HG03060 (cell line): ENCODE measurements at regions not wholly inside any gene's neighbourhood (a gene's known extent, or its start where the extent isn't known, plus 50 kb on each side); places are given as distances from the start of the nearest gene placed in this dataset.
"Not testable (repeated sequence)": the region's sequence is repeated elsewhere in the genome, so short reads cannot be mapped to it uniquely, and the experiment has no call there.

Source experiments
- ATAC-seq: cut with Tn5 transposase; IDR thresholded peaks from one replicate; pipeline ENCODE4 v1.9.1; 2021; ENCODE audit warnings: low read depth, moderate number of reproducible peaks; ENCODE audit not compliant: unreplicated experiment

DNA sequence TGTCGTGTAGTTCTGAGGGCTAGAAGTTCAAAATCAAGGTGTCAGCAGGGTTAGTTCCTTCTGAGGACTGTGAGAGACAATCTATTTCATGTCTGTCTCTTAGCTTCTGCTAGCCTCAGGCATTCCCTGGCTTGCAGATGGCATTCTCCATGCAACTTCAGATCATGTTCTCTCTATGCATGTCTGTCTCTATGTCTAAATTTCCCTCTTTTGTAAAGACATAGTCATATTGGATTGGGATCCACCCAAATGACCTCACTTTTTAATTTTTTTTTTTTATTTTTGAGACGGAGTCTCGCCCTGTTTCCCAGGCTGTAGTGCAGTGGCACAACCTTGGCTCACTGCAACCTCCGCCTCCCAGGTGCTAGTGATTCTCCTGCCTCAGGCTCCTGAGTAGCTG lies 104.6 kb downstream of the RAP2B start:
- ATAC-seq = no peak

DNA sequence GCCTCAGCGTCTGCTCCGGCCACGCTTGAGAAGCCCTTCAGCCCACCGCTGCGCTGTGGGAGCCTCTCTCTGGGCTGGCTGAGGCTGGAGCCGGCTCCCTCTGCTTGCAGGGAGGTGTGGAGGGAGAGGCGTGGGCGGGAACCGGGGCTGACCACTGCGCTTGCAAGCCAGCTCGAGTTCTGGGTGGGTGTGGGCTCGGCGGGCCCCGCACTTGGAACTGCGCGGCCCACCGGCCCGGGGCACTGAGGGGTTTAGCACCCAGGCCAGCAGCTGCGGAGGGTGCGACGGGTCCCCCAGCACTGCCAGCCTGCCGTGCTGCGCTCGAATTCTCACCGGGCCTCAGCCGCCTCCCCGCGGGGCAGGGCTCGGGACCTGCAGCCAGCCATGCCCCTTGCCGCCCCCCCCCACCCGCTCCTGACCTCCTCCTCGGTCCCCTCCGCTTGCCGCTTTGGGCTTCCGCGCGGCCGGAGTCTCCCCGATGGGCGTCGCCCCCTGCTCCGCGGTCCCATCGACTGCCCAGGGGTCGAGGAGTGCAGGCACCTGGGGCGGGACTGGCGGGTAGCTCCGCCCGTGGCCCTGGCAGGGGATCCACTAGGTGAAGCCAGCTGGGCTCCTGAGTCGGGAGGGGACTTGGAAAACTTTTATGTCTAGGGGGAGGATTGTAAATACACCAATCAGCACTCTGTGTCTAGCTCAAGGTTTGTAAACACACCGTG lies 106.7 kb downstream of the RAP2B start:
- no peak for ATAC-seq

DNA sequence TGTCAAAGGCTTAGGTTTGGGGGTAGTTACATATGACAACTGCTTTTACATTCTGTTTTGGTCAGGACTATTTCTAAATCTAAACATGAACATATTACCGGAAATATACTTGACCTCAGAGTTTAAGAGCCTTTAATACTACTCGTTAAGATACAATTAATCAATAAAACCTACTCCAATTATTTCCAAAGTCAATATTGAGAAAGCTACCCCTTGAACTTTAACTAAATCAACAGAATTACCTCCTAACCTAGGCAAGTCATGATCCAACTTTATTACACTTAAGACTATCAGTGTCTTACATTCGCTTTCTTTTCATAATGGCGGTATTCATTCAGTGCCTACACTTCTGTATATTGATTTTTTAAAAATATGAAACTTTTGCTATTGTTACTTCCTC lies 107.7 kb downstream of the RAP2B start:
- ATAC-seq = no peak

DNA sequence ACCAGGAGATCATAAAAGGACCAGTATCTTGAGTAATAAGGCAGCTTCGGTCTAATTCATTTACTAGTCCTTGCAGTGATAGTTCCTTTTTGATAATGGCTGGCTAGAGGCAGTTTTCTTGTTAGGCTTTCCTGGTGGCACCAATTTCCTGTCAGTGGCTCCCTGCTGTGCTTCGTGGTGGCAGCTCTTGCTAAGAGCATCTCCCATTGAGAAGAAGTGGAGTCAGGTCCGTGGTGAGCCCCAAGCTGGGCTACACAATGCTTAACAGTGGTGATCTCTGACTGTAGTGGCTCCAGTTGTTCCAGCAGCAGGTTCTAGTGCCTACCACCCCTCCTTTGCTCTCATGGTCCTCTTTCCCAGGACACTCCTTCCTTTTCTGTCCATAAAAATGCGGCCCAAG lies 111.2 kb downstream of the RAP2B start:
- no peak for ATAC-seq

DNA sequence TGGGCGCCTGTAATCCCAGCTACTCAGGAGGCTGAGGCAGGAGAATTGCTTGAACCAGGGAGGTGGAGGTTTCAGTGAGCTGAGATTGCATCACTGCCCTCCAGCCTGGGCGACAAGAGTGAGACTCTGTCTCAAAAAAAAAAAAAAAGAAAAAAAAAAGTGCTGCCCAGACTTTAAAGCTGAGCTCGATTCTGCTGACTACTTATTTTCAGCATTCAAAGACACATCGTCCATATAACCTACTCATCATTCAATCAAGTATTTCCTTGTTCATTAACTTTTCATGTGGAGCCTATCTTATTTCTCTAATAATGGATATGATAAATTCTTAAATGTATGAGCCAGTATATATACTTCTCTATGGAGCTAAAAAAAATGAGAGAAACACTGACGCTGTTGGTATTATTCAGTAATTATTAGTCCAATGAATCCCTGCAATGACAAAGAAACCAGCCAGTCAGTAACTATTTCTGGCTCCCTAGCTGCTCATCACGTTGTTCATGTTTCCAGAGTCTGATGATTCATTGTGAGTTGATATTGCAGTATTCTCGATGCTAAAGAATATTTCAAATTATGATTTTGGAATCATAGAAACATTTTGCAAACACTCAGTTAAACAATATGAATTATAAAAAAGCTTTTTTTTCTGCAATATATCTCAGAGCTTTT lies 111.9 kb downstream of the RAP2B start:
- no peak for ATAC-seq

DNA sequence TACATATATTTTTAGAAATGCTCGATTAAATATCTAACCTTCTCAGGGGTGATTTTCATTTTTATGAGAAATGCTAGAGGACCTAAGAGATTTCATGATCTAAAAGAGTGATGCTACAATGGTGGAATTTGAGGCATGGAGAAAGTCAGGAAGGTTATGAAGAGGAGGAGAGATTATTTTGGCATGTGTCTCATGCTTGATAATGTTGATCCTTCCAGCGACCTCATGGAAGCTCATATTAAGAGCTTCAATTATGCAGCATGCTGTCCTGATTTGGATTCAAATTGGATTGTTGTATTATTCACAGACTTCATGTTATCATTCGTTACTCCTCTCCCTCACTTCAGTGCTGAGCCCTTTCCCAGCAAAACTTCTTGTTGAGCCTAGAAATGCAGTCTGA lies 112.5 kb downstream of the RAP2B start:
- no peak for ATAC-seq

DNA sequence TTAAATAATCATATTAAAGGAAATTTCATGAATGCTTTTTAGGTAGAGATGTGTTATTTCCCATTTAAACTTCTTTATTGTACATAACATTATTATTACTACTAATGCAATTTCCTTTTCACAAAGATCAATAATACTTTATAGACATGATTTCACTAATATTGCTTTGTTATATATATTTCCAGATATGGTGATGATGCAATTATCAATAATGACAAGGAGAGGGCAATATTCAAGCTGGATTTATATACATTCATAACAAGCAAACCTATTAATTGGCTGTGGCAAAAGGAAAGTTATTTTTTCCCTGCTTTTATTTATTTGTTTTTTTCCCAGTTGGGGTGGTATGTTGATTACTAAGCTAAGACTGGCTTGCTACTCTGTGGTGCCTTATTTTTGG lies 113.5 kb downstream of the RAP2B start:
- ATAC-seq = no peak

DNA sequence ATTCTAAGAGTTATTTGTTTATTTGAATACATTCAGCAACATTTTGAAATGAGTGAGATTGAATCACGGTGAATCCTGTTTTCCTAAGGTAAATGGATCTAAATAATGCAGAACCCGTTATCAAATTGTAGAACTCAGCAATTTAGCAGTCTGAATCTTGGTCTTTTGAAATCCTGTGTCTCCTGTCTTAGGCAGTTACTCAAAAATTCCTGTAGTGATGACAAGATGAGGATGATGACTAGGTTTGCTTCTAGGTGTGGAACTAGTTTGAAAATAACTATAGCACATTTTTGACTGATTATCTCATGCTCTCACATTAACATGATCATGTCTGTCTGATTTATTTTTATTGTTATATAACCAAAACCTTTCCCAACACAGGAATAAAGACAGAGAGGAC lies 115.0 kb downstream of the RAP2B start:
- ATAC-seq = no peak

DNA sequence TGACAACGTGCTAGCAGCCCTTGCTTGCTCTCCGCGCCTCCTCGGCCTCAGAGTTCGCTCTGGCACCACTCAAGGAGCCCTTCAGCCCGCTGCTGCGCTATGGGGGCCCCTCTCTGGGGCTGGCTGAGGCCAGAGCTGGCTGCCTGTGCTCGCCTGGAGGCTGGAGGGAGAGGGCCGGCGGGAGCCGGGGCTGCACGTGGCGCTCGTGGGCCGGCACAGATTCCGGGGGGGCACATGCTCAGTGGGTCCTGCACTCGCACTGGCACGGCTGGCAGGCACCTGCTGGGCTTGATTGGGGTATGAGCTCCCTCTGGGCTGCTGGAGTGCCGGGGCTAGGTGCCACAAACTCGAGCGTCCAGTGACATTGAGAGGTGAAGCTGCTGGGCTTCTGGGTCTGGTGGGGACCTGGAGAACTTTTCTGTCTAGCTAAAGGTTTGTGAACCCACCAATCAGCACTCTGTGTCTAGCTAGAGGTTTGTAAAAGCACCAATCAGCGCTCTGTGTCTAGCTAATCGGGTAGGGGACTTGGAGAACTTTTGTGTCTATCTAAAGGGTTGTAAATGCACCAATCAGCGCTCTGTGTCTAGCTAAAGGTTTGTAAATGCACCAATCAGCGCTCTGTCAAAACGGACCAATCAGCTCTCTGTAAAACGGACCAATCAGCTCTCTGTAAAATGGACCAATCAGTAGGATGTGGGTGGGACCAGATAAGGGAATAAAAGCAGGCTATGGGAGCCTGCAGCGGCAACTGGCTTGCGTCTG lies 119.4 kb downstream of the RAP2B start:
- not testable (repeated sequence) for ATAC-seq

DNA sequence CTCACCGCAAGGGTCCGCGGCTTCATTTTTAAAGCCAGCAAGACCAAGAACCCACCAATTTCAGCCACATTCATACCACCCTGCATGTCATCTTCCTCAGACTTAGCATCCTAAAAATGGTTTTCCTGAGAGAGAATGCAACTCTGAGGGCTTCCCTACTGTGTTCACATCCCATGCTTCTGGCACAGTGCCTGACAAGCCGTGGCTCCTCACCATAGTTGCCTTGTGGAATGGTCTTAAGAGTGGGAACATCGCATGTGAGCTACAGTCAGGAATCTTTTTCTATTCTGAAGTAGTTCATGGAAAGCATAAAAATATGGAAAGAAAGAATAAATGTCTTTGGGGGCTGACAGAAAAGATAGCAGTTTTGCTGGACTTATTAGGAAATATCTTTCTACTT lies 120.3 kb downstream of the RAP2B start:
- ATAC-seq = no peak

DNA sequence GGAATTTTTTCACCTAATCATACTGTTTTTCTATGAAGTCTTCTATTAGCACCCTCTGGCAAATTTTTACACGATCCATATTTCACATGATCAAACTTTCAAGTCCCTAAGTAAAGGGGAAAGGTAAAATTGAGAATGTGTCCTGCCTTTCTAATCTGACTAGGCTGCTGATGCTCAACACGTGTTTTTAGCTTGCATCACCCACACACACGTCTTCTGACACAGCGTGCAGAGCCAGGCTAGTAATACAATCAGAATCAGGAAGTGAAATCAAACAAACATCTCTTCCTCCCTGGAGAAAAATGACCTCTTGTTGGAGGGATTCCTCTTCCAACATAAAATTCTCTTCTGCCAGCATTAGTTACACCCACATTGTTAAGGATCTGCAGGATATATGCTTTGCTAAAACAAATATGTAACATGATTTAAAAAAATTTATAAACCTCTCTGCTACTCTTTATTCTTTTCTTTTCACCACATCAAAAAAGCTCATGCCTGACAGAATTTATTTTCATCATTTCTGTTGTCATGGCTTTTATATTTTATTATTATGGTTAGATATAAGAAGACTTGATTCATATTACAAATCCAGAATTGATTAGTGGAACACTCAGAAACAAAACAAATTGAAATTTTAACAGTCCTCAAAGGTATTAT lies 122.4 kb downstream of the RAP2B start:
- peak; percentile 86 for ATAC-seq

DNA sequence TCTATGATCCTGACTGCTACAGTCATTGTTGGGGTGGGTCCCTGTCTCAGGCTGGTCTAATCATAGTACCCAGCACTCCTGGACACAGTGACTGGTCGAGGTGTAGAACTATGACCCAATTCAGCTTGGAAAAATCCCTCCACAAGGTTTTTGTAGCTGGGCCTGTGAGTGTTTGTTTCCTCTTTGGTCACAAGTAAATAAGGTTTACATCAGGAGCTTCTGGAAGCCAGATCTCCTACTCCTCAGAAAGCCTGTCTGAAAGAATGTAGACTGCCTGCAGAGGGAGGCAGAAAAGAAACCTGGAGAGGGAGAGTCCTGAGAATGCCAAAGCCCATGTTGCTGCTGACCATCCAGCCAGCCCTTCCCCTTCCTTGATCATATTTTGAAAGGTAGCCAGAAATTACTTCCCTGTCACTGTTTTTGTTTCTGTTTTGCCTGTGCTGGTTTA lies 123.2 kb downstream of the RAP2B start:
- no peak for ATAC-seq

DNA sequence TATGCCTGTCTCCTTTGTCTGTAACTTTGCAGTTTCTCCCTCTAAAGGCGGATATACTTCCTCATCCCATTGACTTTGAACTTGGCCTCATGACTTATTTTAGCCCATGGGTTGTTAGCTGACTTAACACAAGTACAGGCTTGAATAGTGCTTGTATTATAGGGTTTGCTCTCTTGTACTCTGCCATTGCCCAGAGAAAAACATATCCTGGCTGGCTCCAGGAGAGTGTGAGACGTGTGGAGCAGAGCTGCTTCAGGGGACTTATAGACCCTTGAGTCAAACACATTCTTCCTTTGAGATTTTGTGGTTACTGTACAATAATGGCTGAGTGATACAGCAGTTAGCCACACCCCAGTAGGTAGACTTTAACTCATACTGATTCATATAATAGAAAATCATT lies 124.0 kb downstream of the RAP2B start:
- no peak for ATAC-seq

DNA sequence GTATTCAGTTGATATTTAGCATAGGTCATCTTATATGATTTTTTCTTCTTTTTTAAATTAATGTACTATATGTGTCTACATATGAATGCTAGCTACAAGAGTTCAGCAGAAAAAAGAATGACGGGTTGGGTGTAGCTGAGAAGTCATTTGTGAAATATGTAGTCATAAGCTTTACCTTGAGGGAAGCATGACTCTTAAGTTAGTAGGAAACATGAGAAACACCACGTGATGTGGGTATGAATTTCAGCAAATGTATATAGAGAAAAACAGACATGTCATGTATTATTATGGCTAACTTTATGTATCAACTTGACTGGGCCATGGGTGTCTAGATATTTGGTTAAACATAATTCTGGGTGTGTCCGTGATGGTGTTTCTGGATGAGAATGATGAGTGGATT lies 125.0 kb downstream of the RAP2B start:
- ATAC-seq = no peak

DNA sequence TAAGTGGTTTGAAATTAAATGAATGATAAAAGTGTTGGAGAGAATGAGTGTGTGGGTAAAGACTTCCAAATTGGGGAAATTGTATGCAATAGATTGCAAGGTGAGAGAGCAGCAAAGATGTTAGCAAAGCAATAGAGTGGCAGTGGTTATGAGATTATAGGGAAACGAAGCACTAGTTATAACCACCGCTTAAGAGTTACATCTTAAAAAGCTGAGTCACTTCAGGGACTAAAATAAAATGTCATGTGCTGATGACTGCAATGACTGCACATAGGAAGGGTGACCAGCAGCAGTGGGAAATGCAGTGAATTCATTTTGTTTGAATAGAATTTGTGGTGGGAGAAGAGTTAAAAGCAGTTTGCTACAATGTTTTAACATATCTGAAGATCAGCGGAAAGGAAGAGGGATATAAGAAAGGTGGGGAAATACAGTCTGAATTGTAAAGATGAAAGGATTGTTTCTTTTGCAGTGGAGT lies 127.3 kb downstream of the RAP2B start:
- ATAC-seq = no peak

DNA sequence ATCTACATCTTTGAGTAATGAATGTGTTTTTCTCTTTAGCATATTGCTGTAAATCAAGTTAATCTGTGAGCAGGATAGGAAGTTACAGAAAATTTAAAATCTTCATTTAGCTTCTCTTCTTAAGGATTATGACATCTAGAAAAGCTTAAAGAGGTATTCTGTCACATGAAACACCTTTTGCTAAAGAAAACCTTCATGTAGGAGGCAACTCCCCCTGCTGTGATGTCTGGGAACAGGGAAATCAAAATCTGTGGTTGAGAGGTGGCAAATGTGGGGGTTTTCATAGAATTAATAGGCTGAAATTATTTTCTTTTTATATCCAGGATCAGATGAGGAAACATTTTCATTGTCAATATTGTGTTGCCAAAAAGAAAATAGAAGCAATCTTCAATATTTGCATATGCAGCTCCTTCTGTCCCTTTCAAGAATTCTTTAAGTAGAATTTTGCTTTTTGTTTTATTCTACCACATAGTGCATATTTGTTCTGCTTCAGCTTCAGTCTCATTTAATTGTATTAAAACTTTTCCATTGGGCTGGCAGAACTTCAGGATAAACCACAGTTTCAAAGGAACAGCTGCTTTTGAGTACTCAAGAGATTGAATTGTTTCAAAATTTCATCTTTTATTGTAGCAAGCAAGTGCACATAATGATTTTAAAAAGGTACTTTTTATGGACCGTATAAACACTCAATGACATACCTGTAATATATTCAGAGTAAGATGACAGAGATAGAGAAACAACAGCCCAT lies 128.4 kb downstream of the RAP2B start:
- ATAC-seq = no peak

DNA sequence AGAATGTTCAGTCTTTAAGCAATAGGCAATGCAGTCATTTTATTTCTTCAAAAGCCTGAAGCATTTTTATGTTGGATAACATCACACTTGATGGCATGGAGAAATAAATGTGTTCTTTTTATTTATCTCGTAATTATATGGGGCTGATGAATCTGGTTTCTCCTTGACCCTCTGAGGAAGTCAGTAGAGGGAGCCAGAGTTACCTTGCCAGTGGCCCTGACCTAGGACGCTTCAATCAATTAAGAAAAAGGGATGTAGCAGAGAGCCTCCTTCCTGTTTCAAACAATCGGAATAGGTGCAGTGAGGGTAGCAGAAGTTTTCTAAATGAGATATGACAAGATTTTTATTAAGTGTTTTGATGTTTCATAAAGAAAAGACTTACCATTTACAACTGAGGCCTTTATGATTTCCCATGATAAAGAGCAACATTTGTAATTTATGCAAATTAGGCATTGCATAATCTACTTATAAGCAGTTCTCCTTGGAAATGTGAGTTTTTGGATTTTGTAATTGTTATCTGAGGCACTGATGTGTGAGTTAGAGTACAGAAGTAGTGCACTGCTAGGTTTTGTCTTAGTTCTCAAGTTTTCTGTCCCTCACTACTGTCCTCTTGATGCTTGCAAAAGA lies 129.1 kb downstream of the RAP2B start:
- no peak for ATAC-seq

DNA sequence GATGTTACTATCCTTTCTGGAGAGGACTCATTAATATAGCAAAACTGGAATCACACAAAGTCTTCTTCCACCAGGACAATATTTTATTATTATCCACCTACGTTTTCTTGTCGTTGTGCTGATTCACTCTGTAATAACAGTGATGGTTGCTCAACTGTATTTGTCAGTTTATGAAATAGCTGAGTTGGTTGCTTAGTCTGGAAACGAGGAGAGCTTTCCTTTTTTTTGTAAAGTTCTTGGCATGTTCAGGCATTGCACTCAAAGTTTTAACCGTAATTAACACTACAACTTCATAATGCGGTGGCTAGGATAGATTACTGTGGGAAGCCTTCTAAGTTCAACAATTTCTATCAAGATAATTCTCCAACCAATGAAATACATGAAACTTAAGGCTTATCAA lies 131.2 kb downstream of the RAP2B start:
- ATAC-seq = no peak

DNA sequence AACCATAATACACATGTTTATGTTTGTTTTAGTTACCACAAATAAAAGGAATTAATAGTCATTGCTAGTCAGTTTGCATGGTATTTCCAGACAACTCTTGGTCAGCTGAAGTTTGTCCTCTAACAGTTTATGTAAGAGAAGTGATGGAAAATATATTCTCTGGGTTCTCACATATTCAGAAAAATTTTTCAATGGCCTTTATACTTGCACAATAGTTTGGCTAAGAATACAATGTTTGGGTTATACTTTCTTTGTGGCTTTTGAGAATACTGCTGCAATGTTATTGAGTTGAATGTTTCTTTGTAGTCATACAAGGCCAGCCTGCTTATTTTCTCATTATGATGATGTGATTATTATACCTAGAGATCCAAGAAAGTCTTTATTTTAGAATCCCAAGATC lies 133.9 kb downstream of the RAP2B start:
- ATAC-seq = no peak

DNA sequence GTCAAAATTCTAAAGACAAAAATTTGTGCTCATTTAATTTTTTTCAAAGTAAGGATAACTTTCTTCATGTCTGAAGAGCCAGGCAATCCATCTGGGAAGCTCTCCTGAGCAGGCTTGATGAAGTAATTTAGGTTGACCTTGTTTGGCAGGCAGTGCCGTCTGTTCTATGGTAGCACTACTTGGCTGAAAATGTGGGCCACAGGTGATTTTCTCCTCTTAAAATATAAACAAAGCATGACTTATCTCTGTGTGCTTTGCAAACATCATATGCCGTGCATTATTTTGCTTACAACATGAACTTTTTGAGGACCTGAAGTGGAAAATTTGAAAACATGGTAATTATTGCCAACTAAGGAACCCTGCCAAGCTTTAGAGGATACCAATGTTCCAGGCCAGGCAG lies 143.2 kb downstream of the RAP2B start:
- ATAC-seq = no peak
